ENCODE measurements at regions not wholly inside any gene's neighbourhood (a gene's known extent, or its start where the extent isn't known, plus 50 kb on each side); places are given as distances from the start of the nearest gene placed in this dataset.

- H3K4me3 ChIP-seq, result no peak overlapping the region
- no peak overlapping the region for H3K27ac ChIP-seq
- no peaks in the 10 kb centered on the region for H3K27me3 ChIP-seq
- TF ChIP-seq EP300 (IDR thresholded peaks at IDR 0.05) (no peak), CTCF (IDR thresholded peaks at IDR 0.05) (no peak), POLR2A (IDR thresholded peaks at IDR 0.05) (no peak)
- no peaks in the 10 kb centered on the region for H3K36me3 ChIP-seq
- intact Hi-C loops (cut with DNase I), result no loop called here
- no peaks in the 10 kb centered on the region for H3K4me1 ChIP-seq (ENCODE audit: insufficient read depth)
- WGBS, 3 donors, result 92 to 98% (median 96%) methylated on average over 2 of the region's 2 CpGs
- H3K9me3 ChIP-seq, result no peaks in the 10 kb centered on the region
- DNase-seq, result no peak
Measured at GRCh38 chr2:145260674-145261073, 740.8 kb upstream of the ZEB2 start.

GRCh38 chr2:145260081-145260480 is 740.2 kb upstream of the ZEB2 start:
- TF ChIP-seq EP300 (IDR thresholded peaks at IDR 0.05) (no peak), POLR2A (IDR thresholded peaks at IDR 0.05) (no peak), CTCF (IDR thresholded peaks at IDR 0.05) (no peak)
- H3K4me3 ChIP-seq, result no peak overlapping the region
- no peaks in the 10 kb centered on the region for H3K36me3 ChIP-seq
- intact Hi-C loops (cut with DNase I), result no loop called here
- DNase-seq, result no peak
- H3K9me3 ChIP-seq, result no peaks in the 10 kb centered on the region
- no peak overlapping the region for H3K27ac ChIP-seq
- H3K4me1 ChIP-seq (ENCODE audit: insufficient read depth), result no peaks in the 10 kb centered on the region
- no peaks in the 10 kb centered on the region for H3K27me3 ChIP-seq

- TF ChIP-seq POLR2A (IDR thresholded peaks at IDR 0.05) (no peak), CTCF (IDR thresholded peaks at IDR 0.05) (no peak), EP300 (IDR thresholded peaks at IDR 0.05) (no peak)
- intact Hi-C loops (cut with DNase I), result no loop called here
- WGBS, 3 donors, result 93 to 95% (median 94%) methylated on average over 5 of the region's 5 CpGs
- H3K9me3 ChIP-seq, result no peaks in the 10 kb centered on the region
- no peak for DNase-seq
- no peaks in the 10 kb centered on the region for H3K4me1 ChIP-seq (ENCODE audit: insufficient read depth)
- H3K4me3 ChIP-seq, result no peak overlapping the region
- H3K27ac ChIP-seq, result no peak overlapping the region
- H3K36me3 ChIP-seq, result no peaks in the 10 kb centered on the region
- H3K27me3 ChIP-seq, result no peaks in the 10 kb centered on the region
Measured at GRCh38 chr2:145258903-145259579, 739.1 kb upstream of the ZEB2 start.

GRCh38 chr2:145257931-145258330 is 738.0 kb upstream of the ZEB2 start:
- no peak for DNase-seq
- no peak overlapping the region for H3K27ac ChIP-seq
- H3K4me3 ChIP-seq, result no peak overlapping the region
- H3K27me3 ChIP-seq, result no peaks in the 10 kb centered on the region
- H3K36me3 ChIP-seq, result no peaks in the 10 kb centered on the region
- H3K9me3 ChIP-seq, result no peaks in the 10 kb centered on the region
- no peak for TF ChIP-seq POLR2A (IDR thresholded peaks at IDR 0.05)
- no peak for TF ChIP-seq CTCF (IDR thresholded peaks at IDR 0.05)
- TF ChIP-seq EP300 (IDR thresholded peaks at IDR 0.05), result no peak
- no peaks in the 10 kb centered on the region for H3K4me1 ChIP-seq (ENCODE audit: insufficient read depth)
- intact Hi-C loops (cut with DNase I), result no loop called here
